ENCODE measurements at regions not wholly inside any gene's neighbourhood (a gene's known extent, or its start where the extent isn't known, plus 50 kb on each side); places are given as distances from the start of the nearest gene placed in this dataset.

DNA sequence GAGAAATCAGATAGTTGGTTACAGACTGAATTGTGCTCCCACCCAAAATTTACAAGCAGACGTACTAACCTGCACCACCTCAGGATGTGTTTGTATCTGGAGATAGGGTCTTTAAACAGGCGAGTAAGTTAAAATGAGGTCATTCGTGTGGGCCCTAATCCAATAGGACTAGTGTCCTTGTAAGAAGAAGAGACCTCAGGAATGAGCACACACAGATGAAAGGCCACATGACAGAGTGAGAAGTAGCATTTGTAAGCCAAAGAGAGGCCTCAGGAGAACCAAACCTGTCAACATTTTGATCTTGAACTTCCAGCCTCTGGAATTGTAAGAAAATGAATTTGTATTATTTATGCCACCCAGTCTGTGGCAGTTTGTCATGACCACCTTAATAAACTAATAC is 149.5 kb upstream of the VWC2 start:
- no peaks in the 10 kb centered on the region for H3K4me1 ChIP-seq (ENCODE audit: insufficient read depth, low read length)
- H3K9me3 ChIP-seq (ENCODE audit: control insufficient read depth, insufficient read depth, low read length) = no peaks in the 10 kb centered on the region
- no peaks in the 10 kb centered on the region for H3K36me3 ChIP-seq (ENCODE audit: insufficient read depth, low read length)
- H3K9ac ChIP-seq (ENCODE audit: low read depth, low read length) = no peak overlapping the region

DNA sequence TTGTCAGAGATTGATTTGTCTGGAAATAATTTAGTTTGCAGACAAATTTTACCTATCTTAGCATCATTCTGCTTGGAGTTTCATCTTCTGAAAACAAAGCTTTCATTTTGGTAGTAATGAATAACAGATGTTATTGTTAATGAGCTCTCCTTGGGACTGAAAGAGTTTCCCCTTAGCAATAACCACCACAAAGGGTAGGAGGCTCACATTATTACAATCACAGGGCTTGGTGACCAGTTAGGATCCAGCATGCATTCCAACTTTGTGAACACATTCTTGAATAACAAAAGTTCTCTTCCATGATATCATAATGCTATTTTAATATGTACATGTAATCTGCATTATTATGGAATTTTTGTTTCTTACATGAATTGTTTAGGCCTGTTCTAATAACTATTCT is 148.8 kb upstream of the VWC2 start:
- H3K4me1 ChIP-seq (ENCODE audit: insufficient read depth, low read length) = no peaks in the 10 kb centered on the region
- no peak overlapping the region for H3K9ac ChIP-seq (ENCODE audit: low read depth, low read length)
- H3K36me3 ChIP-seq (ENCODE audit: insufficient read depth, low read length) = no peaks in the 10 kb centered on the region
- H3K9me3 ChIP-seq (ENCODE audit: control insufficient read depth, insufficient read depth, low read length) = no peaks in the 10 kb centered on the region

DNA sequence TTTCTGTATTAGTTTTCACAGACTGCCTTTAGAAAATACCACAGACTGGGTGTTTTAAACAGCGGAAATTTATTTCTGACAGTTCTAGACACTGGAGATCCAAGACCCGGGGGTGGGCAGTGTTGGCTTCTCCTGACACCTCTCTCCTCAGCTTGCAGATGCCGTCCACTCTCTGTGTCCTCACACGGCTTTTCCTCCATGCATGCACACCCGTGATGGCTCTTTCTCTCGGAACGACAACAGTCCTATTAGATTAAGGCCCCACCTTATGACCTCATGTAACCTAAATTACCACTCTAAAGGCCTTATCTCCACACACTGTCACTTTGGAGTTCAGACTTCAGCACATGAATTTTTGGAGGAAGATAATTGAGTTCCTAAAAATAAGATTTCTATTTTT is 142.9 kb upstream of the VWC2 start:
- no peaks in the 10 kb centered on the region for H3K4me1 ChIP-seq (ENCODE audit: insufficient read depth, low read length)
- no peaks in the 10 kb centered on the region for H3K9me3 ChIP-seq (ENCODE audit: control insufficient read depth, insufficient read depth, low read length)
- no peaks in the 10 kb centered on the region for H3K36me3 ChIP-seq (ENCODE audit: insufficient read depth, low read length)
- no peak overlapping the region for H3K9ac ChIP-seq (ENCODE audit: low read depth, low read length)

DNA sequence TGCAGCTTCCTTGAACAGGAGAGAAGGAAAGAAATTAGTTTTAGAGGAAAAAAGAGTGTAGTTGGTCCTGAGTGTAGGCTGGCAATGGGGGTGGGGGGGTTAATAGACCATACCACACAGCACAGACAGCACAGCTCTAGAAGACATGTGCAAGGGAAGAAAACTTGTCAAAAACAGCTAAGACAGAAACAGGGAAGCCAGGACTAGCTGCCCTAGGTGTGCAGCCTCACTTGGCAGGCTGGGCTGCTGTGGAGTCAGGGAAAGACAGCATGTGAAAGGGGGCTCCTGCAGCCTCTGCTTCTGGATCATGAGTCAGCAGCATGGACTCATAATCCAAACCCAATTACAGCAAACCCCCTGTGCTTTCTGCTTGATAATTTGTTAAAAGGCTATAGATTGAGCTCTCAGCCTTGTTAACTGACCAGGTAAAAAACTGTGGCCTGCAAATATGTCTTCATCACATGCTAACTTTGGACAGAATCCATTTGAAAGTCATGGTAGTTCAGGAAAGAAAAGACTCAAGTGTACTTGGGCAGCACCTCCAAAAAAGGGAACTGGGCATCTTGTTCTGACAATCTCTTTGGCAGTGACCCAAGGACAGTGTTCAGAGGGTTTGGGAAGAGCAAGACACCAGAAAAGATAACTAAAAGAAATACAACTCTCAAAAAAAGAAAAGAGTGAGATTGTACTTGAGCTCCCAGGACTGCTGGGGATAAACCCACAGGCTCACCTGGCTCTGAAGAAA is 142.2 kb upstream of the VWC2 start:
- Histone ChIP-seq H3K36me3 (ENCODE audit: insufficient read depth, low read length) (no peaks in the 10 kb centered on the region), H3K9me3 (ENCODE audit: control insufficient read depth, insufficient read depth, low read length) (no peaks in the 10 kb centered on the region)

DNA sequence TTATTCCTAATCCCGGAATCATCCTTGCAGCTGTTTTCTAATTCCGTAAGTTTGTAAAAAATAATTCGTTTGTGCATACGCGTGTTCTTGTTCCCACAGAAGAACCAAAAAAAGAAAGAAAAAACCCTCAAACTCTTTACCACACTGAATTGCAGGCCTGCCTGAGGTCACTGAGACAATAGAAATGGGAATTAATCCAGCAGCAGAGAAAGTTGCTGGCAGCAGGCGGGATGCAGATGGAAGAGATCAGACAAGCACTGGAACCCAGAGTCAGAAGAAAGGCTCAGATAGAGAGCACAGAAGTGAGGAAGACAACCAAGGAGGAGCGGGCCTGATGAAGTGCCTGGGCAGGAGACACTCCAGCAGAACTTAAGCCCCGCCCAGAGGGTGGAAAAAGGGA is 141.5 kb upstream of the VWC2 start:
- no peak overlapping the region for H3K9ac ChIP-seq (ENCODE audit: low read depth, low read length)
- no peaks in the 10 kb centered on the region for H3K9me3 ChIP-seq (ENCODE audit: control insufficient read depth, insufficient read depth, low read length)

More for the DNA sequence above, 142.2 kb upstream of the VWC2 start:
- H3K9ac ChIP-seq (ENCODE audit: low read depth, low read length) = no peak overlapping the region
- no peaks in the 10 kb centered on the region for H3K4me1 ChIP-seq (ENCODE audit: insufficient read depth, low read length)

DNA sequence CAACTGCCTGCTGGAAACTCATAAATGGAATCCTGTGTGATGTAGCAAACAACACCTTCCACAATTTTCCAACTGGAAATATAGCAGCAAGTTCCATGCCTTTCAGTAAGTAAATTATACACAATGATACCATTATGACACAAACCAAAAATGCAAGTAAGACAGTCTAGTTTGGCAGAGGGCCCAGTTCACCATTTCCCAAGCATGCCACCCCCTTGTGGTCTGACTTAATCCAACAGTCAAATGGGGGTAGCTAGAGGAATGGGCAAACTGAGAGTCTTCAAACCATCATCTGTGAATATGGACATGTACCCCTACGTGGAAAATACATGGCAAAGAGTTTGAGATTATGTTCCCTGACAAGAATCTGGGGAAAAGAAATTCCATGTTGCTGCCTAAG is 137.6 kb upstream of the VWC2 start:
- Histone ChIP-seq H3K36me3 (ENCODE audit: insufficient read depth, low read length) (no peaks in the 10 kb centered on the region), H3K9me3 (ENCODE audit: control insufficient read depth, insufficient read depth, low read length) (no peaks in the 10 kb centered on the region), H3K9ac (ENCODE audit: low read depth, low read length) (no peak overlapping the region), H3K4me1 (ENCODE audit: insufficient read depth, low read length) (no peaks in the 10 kb centered on the region)

More for the DNA sequence above, 141.5 kb upstream of the VWC2 start:
- Histone ChIP-seq H3K4me1 (ENCODE audit: insufficient read depth, low read length) (no peaks in the 10 kb centered on the region), H3K36me3 (ENCODE audit: insufficient read depth, low read length) (no peaks in the 10 kb centered on the region)

DNA sequence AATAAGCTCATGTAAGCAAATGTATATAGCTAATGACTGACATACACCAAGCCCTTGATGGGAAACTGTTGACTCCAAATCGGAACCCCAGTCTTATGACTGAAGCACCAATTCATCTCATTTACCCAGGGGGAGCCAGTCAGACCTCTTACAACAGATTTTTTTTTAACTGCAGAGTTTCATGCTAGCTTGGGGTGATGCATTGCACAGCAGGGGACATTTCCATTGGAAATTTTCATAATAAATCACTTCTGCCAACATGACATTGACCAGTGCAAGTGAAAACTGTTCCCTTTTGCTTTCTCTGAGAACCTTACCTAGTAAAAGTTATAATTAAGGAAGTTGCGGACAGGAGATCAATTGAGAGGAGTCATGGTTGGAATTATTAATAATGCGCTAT is 137.0 kb upstream of the VWC2 start:
- H3K9ac ChIP-seq (ENCODE audit: low read depth, low read length) = no peak overlapping the region
- no peaks in the 10 kb centered on the region for H3K9me3 ChIP-seq (ENCODE audit: control insufficient read depth, insufficient read depth, low read length)
- H3K36me3 ChIP-seq (ENCODE audit: insufficient read depth, low read length) = no peaks in the 10 kb centered on the region
- no peaks in the 10 kb centered on the region for H3K4me1 ChIP-seq (ENCODE audit: insufficient read depth, low read length)

DNA sequence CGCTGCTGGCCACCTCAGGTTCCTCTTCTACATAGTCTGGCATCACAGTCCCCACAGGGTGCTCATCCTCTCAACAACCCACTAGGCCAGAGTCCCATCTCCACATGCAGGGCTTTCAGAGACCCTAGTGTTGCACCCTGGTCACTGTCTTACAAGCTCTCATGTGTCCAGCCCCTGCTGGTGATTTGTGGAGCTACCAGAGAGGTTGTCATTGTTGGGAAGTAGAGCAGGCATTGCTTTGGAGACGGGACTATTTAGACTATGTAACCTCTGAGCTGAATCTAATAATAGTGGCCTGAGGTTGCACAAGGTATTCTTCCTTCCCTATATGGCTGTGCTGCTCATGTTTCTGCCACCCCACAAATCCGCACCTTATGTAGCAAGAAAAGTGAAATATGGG is 135.3 kb upstream of the VWC2 start:
- Histone ChIP-seq H3K4me1 (ENCODE audit: insufficient read depth, low read length) (no peaks in the 10 kb centered on the region), H3K36me3 (ENCODE audit: insufficient read depth, low read length) (no peaks in the 10 kb centered on the region), H3K9ac (ENCODE audit: low read depth, low read length) (no peak overlapping the region), H3K9me3 (ENCODE audit: control insufficient read depth, insufficient read depth, low read length) (no peaks in the 10 kb centered on the region)

DNA sequence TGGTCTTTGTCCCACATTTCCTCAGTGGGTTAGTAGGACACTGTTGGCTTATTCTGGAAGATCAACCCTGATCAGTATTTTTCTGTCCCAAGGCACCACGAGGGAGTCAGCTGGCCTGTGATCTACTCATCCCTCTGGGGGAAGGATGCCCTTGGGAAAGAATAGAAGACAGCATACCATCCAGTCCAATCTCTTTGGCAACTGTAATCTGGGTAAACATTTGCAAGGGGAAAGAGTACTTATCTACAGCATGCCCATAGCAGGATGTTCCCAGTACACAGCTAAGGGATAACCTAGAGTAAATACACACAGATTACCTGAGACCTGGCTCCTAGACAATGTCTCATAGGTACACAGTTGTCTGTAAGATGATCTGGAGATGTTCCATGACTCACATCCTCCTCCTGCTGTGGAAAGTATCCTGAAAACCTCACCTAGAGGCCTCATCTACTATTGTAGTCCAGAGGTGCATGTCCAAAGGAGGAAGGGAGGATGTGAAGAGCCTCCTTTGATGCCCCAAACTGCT is 134.3 kb upstream of the VWC2 start:
- no peaks in the 10 kb centered on the region for H3K36me3 ChIP-seq (ENCODE audit: insufficient read depth, low read length)
- H3K9me3 ChIP-seq (ENCODE audit: control insufficient read depth, insufficient read depth, low read length) = no peaks in the 10 kb centered on the region
- H3K4me1 ChIP-seq (ENCODE audit: insufficient read depth, low read length) = no peaks in the 10 kb centered on the region
- H3K9ac ChIP-seq (ENCODE audit: low read depth, low read length) = no peak overlapping the region

DNA sequence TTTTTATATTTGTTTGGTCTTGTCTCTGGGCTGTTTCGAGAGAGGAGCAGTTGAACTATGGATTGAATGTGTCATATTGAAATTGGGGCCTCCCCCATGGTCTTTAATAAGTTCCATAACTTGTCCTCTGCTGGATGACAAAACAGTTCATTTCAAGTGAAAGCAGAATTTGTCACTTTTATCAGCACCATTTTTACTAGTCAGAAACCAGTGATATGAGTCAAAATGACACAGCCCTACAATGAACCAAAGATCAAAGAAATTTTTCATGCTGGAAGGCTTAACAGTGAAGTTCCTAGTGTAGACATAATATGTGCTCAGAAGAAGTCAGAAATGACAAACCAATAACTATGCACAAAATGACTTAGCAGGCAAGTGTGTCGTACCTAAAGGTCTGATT is 133.6 kb upstream of the VWC2 start:
- H3K9ac ChIP-seq (ENCODE audit: low read depth, low read length) = no peak overlapping the region
- no peaks in the 10 kb centered on the region for H3K4me1 ChIP-seq (ENCODE audit: insufficient read depth, low read length)
- no peaks in the 10 kb centered on the region for H3K9me3 ChIP-seq (ENCODE audit: control insufficient read depth, insufficient read depth, low read length)
- H3K36me3 ChIP-seq (ENCODE audit: insufficient read depth, low read length) = no peaks in the 10 kb centered on the region

DNA sequence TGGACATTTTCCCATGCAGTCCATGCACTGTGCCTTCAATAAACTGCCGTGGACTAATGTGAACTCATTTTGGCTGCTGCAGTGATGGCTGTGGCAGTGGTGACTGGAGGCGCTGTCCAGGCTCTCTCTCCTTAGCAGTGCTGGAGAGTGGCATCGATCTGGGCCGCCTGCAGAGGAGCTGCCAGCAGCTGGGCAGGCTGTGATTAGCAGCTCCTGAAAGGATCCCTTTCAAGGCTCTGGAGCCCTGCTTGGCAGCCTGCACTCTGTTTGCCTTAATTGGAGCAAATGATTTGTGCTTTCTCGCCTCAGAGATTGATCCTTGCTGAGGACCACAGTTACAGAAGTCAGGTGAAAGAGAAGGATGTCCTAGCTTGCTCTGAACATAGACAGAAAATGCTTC is 130.1 kb upstream of the VWC2 start:
- Histone ChIP-seq H3K36me3 (ENCODE audit: insufficient read depth, low read length) (no peaks in the 10 kb centered on the region), H3K4me1 (ENCODE audit: insufficient read depth, low read length) (no peaks in the 10 kb centered on the region), H3K9ac (ENCODE audit: low read depth, low read length) (no peak overlapping the region), H3K9me3 (ENCODE audit: control insufficient read depth, insufficient read depth, low read length) (no peaks in the 10 kb centered on the region)

DNA sequence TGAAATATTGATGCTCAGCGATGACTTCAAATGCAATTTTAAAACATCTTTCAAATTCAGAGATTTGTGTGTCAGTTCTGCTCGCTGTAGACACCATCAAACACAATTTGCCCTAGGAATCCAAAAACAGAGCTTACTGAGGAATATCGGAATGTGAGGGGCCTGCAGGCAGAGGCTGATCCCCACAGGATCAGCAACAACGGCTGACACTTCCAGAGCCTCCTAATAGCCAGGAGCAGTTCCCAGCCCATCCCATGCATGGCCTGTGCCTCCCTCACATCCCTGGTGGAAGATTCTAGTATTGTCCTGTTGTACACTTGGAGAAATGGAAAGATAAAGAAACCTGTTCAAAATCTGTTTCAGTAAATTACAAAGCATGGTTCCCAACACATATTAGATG is 129.7 kb upstream of the VWC2 start:
- no peaks in the 10 kb centered on the region for H3K9me3 ChIP-seq (ENCODE audit: control insufficient read depth, insufficient read depth, low read length)
- H3K36me3 ChIP-seq (ENCODE audit: insufficient read depth, low read length) = no peaks in the 10 kb centered on the region
- no peak overlapping the region for H3K9ac ChIP-seq (ENCODE audit: low read depth, low read length)
- H3K4me1 ChIP-seq (ENCODE audit: insufficient read depth, low read length) = no peaks in the 10 kb centered on the region

DNA sequence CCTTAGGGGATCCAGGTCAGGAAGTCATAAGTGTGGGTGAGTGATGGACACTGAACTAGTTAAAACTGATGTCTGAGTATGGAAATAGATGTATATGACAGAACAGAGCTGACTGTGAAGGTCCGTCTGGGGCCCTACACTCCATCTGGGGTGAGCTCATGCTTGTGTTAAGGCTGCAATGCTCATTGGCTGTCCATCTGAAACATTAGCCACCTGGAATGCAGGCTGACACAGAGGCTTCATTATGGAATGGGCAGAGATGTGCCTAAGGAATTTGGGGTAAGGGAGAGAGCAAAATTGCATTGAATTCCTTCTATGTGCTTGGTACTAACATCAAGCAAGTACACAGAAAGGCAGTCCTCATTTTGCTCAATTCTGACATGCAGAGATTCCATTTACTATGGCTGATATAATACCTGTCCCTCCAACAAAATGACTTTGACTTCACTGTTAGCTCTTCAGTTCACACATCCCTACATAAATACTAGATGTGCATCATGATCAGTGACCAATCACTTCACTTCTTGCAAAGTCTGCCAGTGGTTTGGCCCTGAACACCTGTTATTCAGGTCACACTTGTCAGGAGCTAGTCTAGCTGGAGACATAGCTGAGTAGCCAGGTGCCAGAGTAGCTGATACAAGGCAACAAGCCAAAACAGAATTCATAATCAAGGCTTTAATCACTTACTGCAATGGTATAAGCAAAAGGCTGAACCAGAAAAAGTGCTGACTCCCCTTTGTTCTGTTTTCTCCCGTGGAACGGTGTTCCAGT is 128.9 kb upstream of the VWC2 start:
- no peaks in the 10 kb centered on the region; the same call in 1 of the 2 replicates for H3K9me3 ChIP-seq (ENCODE audit: control insufficient read depth, insufficient read depth, low read length)

DNA sequence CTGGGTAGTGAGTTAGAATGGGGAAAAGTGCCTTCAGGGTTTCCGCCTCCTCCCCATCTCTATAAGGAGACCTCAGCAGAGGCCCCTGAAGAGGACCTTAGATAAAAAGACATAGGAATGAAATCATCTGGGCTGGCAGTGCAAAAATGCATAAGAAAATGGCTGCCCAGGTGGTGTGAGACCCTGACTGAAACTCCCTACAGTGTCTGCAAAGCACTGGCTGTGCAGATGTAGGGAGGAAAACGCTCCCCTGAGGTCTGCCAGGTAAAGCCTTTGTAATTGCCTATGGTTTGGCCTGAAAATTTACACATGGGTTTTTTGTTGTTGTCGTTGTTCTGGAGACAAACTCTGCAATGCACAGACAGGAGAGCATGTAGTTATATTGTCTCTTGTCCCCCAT is 128.1 kb upstream of the VWC2 start:
- Histone ChIP-seq H3K9me3 (ENCODE audit: control insufficient read depth, insufficient read depth, low read length) (no peaks in the 10 kb centered on the region; the same call in 1 of the 2 replicates), H3K4me1 (ENCODE audit: insufficient read depth, low read length) (no peaks in the 10 kb centered on the region), H3K36me3 (ENCODE audit: insufficient read depth, low read length) (no peaks in the 10 kb centered on the region), H3K9ac (ENCODE audit: low read depth, low read length) (no peak overlapping the region)

More for the DNA sequence above, 128.9 kb upstream of the VWC2 start:
- Histone ChIP-seq H3K36me3 (ENCODE audit: insufficient read depth, low read length) (no peaks in the 10 kb centered on the region), H3K4me1 (ENCODE audit: insufficient read depth, low read length) (no peaks in the 10 kb centered on the region), H3K9ac (ENCODE audit: low read depth, low read length) (no peak overlapping the region)

Data from ES-I3 (cell line).